ENCODE measurements at regions not wholly inside any gene's neighbourhood (a gene's known extent, or its start where the extent isn't known, plus 50 kb on each side); places are given as distances from the start of the nearest gene placed in this dataset.

DNA sequence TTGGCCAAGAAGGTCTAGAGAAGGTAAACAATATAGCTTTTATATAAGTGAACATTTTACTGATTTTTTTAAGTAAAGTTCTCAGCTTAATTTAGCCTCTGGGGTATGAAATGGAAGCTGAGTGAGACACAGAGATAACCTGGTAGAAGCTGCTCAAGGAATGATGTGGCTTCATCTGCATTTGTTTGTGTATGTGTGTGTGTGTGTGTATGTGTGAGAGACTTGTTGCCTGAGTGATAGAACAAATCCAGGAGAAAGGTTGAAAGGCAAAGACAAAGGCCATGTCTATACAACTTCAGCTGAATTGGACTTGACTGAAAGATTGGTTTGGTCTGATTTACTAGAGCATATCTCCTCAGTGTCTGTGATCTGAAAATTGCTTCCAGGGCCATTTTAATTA is 63.6 kb downstream of the PCDH7 start:
- Histone ChIP-seq H3K9me3 (ENCODE audit: control extremely low read depth in 1 of 5, control insufficient read depth in 4 of 5, insufficient read depth in 2 of 5, low read depth in 1 of 5, low read length in 4 of 5) (no peaks in the 10 kb centered on the region), H3K4me1 (ENCODE audit: control extremely low read depth in 1 of 4, control insufficient read depth in 4 of 4, insufficient read depth in 4 of 4, low read length in 3 of 4) (no peaks in the 10 kb centered on the region), H3K27ac (ENCODE audit: insufficient read depth in 1 of 2, low read depth in 1 of 2, low read length in 2 of 2, poor library complexity in 1 of 2, severe bottlenecking in 2 of 2) (no peak overlapping the region), H3K36me3 (ENCODE audit: control insufficient read depth in 4 of 4, insufficient read depth in 4 of 4, low read length in 3 of 4) (no peaks in the 10 kb centered on the region), H3K4me3 (ENCODE audit: control insufficient read depth in 1 of 7, extremely low read depth in 1 of 7, insufficient read depth in 4 of 7, low read depth in 2 of 7, low read length in 6 of 7) (no peak overlapping the region), H3K27me3 (replicated peaks in 2 of 5; ENCODE audit: control insufficient read depth in 4 of 5, insufficient read depth in 5 of 5, low read length in 4 of 5) (no peaks in the 10 kb centered on the region)
- DNase-seq, result no peak
- POLR2A ChIA-PET, result no interaction called here
- CTCF ChIA-PET, result no interaction called here

DNA sequence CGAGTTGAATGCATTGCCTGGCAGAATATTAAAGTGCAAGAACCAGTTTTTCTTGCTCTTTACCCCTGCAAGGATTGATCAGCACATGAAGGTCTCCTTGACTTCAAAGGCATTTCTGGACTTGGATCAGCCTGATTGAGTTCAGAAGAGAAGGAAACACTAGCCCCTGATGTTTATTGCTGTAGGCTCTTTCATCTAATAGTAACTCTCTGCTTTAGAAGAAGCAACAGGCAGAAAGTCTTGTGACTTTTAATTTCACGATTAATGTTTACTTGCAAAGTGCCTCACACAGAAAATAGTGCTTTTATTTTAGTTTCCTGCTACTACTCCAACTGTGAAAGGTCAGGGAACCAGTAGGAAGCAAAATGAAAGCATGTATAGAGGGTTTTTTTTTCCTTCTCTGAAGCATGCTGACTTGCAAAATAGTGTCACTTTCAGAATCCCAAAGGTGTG is 69.1 kb downstream of the PCDH7 start:
- no peak for DNase-seq
- H3K4me1 ChIP-seq (ENCODE audit: control extremely low read depth in 1 of 4, control insufficient read depth in 4 of 4, insufficient read depth in 4 of 4, low read length in 3 of 4), result no peaks in the 10 kb centered on the region
- POLR2A ChIA-PET, result no interaction called here
- no peak overlapping the region for H3K27ac ChIP-seq (ENCODE audit: insufficient read depth in 1 of 2, low read depth in 1 of 2, low read length in 2 of 2, poor library complexity in 1 of 2, severe bottlenecking in 2 of 2)
- H3K27me3 ChIP-seq (replicated peaks in 2 of 5; ENCODE audit: control insufficient read depth in 4 of 5, insufficient read depth in 5 of 5, low read length in 4 of 5), result no peaks in the 10 kb centered on the region
- H3K9me3 ChIP-seq (ENCODE audit: control extremely low read depth in 1 of 5, control insufficient read depth in 4 of 5, insufficient read depth in 2 of 5, low read depth in 1 of 5, low read length in 4 of 5), result no peaks in the 10 kb centered on the region
- CTCF ChIA-PET, result no interaction called here
- WGBS (ENCODE audit: insufficient coverage), result 86% methylated on average over 1 of the region's 2 CpGs
- no peak overlapping the region for H3K4me3 ChIP-seq (ENCODE audit: control insufficient read depth in 1 of 7, extremely low read depth in 1 of 7, insufficient read depth in 4 of 7, low read depth in 2 of 7, low read length in 6 of 7)
- H3K36me3 ChIP-seq (ENCODE audit: control insufficient read depth in 4 of 4, insufficient read depth in 4 of 4, low read length in 3 of 4), result no peaks in the 10 kb centered on the region

DNA sequence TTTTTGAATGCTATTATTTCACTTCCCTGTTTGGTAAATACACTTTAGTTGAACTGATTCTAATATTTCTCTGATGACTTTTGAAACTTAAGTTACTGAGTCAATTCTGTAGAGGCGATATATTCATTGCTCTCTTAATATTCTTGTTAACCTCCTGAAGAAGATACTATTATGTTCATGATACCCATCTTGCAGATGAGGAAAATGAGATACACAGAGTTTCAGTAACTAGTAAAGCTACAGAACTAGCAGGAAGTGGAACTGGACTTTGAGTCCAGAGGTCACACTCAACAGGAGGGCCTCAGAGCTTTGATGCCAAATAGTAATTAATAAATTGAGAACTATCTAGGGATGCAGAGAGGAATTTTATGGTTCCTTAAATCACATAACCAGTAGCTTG is 70.0 kb downstream of the PCDH7 start:
- H3K36me3 ChIP-seq (ENCODE audit: control insufficient read depth in 4 of 4, insufficient read depth in 4 of 4, low read length in 3 of 4), result no peaks in the 10 kb centered on the region
- H3K27me3 ChIP-seq (replicated peaks in 2 of 5; ENCODE audit: control insufficient read depth in 4 of 5, insufficient read depth in 5 of 5, low read length in 4 of 5), result no peaks in the 10 kb centered on the region
- DNase-seq, result no peak
- ChIA-PET POLR2A (no interaction called here), CTCF (no interaction called here)
- no peaks in the 10 kb centered on the region for H3K4me1 ChIP-seq (ENCODE audit: control extremely low read depth in 1 of 4, control insufficient read depth in 4 of 4, insufficient read depth in 4 of 4, low read length in 3 of 4)
- WGBS (ENCODE audit: insufficient coverage), result no CpG with 5 or more reads among the region's 1 CpG
- no peak overlapping the region for H3K27ac ChIP-seq (ENCODE audit: insufficient read depth in 1 of 2, low read depth in 1 of 2, low read length in 2 of 2, poor library complexity in 1 of 2, severe bottlenecking in 2 of 2)
- H3K9me3 ChIP-seq (ENCODE audit: control extremely low read depth in 1 of 5, control insufficient read depth in 4 of 5, insufficient read depth in 2 of 5, low read depth in 1 of 5, low read length in 4 of 5), result no peaks in the 10 kb centered on the region
- H3K4me3 ChIP-seq (ENCODE audit: control insufficient read depth in 1 of 7, extremely low read depth in 1 of 7, insufficient read depth in 4 of 7, low read depth in 2 of 7, low read length in 6 of 7), result no peak overlapping the region

DNA sequence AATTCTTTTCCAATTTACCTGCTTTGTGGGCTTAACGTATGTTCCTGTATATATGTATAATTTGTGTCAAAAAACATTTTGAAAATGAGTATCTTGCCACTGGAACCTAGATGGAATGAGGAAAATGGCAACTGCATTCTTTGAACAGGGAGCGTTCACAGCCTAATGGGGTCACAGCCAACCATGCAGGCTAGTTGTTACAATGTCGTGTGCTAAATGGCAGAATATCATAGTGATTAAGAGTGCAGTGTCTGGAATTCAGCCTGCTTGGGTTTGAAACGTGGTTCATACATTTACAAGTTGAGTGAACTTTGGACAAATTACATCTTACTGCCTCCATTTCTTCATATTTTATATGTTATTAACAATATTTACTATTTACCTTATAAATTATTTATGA is 70.8 kb downstream of the PCDH7 start:
- Histone ChIP-seq H3K4me3 (ENCODE audit: control insufficient read depth in 1 of 7, extremely low read depth in 1 of 7, insufficient read depth in 4 of 7, low read depth in 2 of 7, low read length in 6 of 7) (no peak overlapping the region), H3K9me3 (ENCODE audit: control extremely low read depth in 1 of 5, control insufficient read depth in 4 of 5, insufficient read depth in 2 of 5, low read depth in 1 of 5, low read length in 4 of 5) (no peaks in the 10 kb centered on the region), H3K4me1 (ENCODE audit: control extremely low read depth in 1 of 4, control insufficient read depth in 4 of 4, insufficient read depth in 4 of 4, low read length in 3 of 4) (no peaks in the 10 kb centered on the region), H3K27ac (ENCODE audit: insufficient read depth in 1 of 2, low read depth in 1 of 2, low read length in 2 of 2, poor library complexity in 1 of 2, severe bottlenecking in 2 of 2) (no peak overlapping the region), H3K27me3 (replicated peaks in 2 of 5; ENCODE audit: control insufficient read depth in 4 of 5, insufficient read depth in 5 of 5, low read length in 4 of 5) (no peaks in the 10 kb centered on the region), H3K36me3 (ENCODE audit: control insufficient read depth in 4 of 4, insufficient read depth in 4 of 4, low read length in 3 of 4) (no peaks in the 10 kb centered on the region)
- no peak for DNase-seq
- ChIA-PET CTCF (interaction anchor here (0.9 kb wide), 1 partner anchor 90 kb away, joined by 3 read pairs; no protein-coding TSS in a partner anchor), POLR2A (no interaction called here)
- WGBS (ENCODE audit: insufficient coverage), result 100% methylated on average over 2 of the region's 4 CpGs

DNA sequence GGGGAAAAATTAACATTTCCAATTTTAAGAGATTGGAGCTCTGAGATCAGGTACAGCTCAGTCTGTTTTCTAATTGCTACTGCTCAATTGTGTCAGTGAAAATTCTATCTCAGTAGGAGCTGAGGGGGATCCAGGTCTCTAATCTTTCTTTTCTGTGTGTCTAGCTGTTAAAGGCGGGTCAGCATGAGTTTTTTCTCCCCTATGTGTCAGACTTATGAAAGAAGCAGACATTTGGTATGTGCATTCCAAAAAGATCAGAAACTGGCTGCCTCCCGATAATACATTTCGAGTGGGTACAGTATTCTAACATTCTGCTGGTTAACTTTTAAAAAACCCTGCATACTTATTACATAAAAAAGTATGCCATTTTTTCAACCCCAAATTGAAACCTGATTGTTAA is 72.4 kb downstream of the PCDH7 start:
- CTCF ChIA-PET, result no interaction called here
- H3K4me1 ChIP-seq (ENCODE audit: control extremely low read depth in 1 of 4, control insufficient read depth in 4 of 4, insufficient read depth in 4 of 4, low read length in 3 of 4), result no peaks in the 10 kb centered on the region
- no peaks in the 10 kb centered on the region for H3K9me3 ChIP-seq (ENCODE audit: control extremely low read depth in 1 of 5, control insufficient read depth in 4 of 5, insufficient read depth in 2 of 5, low read depth in 1 of 5, low read length in 4 of 5)
- H3K36me3 ChIP-seq (ENCODE audit: control insufficient read depth in 4 of 4, insufficient read depth in 4 of 4, low read length in 3 of 4), result no peaks in the 10 kb centered on the region
- 100% methylated on average over 1 of the region's 3 CpGs for WGBS (ENCODE audit: insufficient coverage)
- DNase-seq, result no peak
- no peaks in the 10 kb centered on the region for H3K27me3 ChIP-seq (replicated peaks in 2 of 5; ENCODE audit: control insufficient read depth in 4 of 5, insufficient read depth in 5 of 5, low read length in 4 of 5)
- no peak overlapping the region for H3K4me3 ChIP-seq (ENCODE audit: control insufficient read depth in 1 of 7, extremely low read depth in 1 of 7, insufficient read depth in 4 of 7, low read depth in 2 of 7, low read length in 6 of 7)
- no peak overlapping the region for H3K27ac ChIP-seq (ENCODE audit: insufficient read depth in 1 of 2, low read depth in 1 of 2, low read length in 2 of 2, poor library complexity in 1 of 2, severe bottlenecking in 2 of 2)
- POLR2A ChIA-PET, result no interaction called here

DNA sequence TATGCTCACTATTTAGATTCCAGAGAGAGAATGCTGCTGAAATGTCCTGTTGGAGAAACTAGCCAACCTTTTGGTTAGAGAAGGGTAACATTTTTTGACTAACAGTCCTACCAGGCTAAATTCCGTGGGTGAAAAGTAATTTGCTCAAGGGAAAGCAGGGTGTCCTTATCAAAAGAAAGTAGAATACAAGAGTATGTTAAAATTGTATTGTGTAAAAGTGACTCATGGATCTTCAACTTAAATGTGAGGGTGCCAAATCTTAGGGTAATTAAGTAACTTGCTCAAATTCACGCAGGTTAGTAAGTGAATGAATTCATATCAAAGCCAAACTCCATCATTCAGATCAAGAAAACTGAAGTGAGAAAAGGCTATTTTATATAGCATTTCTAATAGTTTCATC is 81.7 kb downstream of the PCDH7 start:
- ChIA-PET CTCF (no interaction called here), POLR2A (no interaction called here)
- Histone ChIP-seq H3K27me3 (replicated peaks in 2 of 5; ENCODE audit: control insufficient read depth in 4 of 5, insufficient read depth in 5 of 5, low read length in 4 of 5) (peaks cover 0 to 2% (median 0%) of the 10 kb centered on the region in 5 experiments), H3K27ac (ENCODE audit: insufficient read depth in 1 of 2, low read depth in 1 of 2, low read length in 2 of 2, poor library complexity in 1 of 2, severe bottlenecking in 2 of 2) (no peak overlapping the region), H3K36me3 (ENCODE audit: control insufficient read depth in 4 of 4, insufficient read depth in 4 of 4, low read length in 3 of 4) (no peaks in the 10 kb centered on the region), H3K4me3 (ENCODE audit: control insufficient read depth in 1 of 7, extremely low read depth in 1 of 7, insufficient read depth in 4 of 7, low read depth in 2 of 7, low read length in 6 of 7) (no peak overlapping the region), H3K4me1 (ENCODE audit: control extremely low read depth in 1 of 4, control insufficient read depth in 4 of 4, insufficient read depth in 4 of 4, low read length in 3 of 4) (no peaks in the 10 kb centered on the region), H3K9me3 (ENCODE audit: control extremely low read depth in 1 of 5, control insufficient read depth in 4 of 5, insufficient read depth in 2 of 5, low read depth in 1 of 5, low read length in 4 of 5) (peaks cover 0 to 6% (median 0%) of the 10 kb centered on the region in 5 experiments)
- DNase-seq, result no peak
- WGBS (ENCODE audit: insufficient coverage), result 100% methylated on average over 1 of the region's 2 CpGs

DNA sequence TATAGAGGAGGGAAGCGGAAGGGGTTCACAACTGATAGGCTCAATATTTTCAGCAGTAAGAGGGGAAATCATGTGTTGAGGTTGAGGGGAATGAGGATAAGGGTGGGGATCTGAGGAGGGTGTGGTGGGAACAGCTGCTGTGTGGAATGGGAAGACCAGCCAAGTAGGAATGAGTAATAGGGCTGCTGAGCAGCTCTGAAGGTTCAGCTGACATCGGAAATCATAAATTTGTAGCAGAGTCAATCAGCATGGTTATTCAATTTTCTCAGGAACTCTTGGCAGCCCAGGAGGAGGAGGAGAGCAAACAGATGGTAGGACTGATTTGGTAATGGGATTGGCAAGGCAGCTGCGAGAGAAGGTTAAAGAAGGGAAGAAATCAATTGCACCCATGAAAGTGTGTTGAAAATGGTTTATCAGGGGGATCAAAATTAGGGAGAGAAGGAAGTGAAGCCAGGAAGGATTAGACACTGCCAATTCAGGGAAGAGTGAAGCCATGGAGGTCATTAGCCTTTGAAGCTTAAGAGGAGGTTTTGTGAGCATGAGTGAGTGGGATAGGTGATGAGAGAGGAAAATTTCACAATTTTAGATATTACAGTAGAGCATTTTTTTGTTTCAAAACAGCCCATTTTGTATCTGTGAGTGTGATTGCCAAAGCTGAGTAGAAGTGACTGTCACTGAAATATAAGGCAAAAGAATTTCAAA is 82.6 kb downstream of the PCDH7 start:
- no peak for DNase-seq
- Histone ChIP-seq H3K27me3 (replicated peaks in 2 of 5; ENCODE audit: control insufficient read depth in 4 of 5, insufficient read depth in 5 of 5, low read length in 4 of 5) (peaks cover 0 to 2% (median 0%) of the 10 kb centered on the region in 5 experiments), H3K4me1 (ENCODE audit: control extremely low read depth in 1 of 4, control insufficient read depth in 4 of 4, insufficient read depth in 4 of 4, low read length in 3 of 4) (no peaks in the 10 kb centered on the region), H3K4me3 (ENCODE audit: control insufficient read depth in 1 of 7, extremely low read depth in 1 of 7, insufficient read depth in 4 of 7, low read depth in 2 of 7, low read length in 6 of 7) (no peak overlapping the region), H3K9me3 (ENCODE audit: control extremely low read depth in 1 of 5, control insufficient read depth in 4 of 5, insufficient read depth in 2 of 5, low read depth in 1 of 5, low read length in 4 of 5) (peaks cover 0 to 6% (median 0%) of the 10 kb centered on the region in 5 experiments), H3K27ac (ENCODE audit: insufficient read depth in 1 of 2, low read depth in 1 of 2, low read length in 2 of 2, poor library complexity in 1 of 2, severe bottlenecking in 2 of 2) (no peak overlapping the region), H3K36me3 (ENCODE audit: control insufficient read depth in 4 of 4, insufficient read depth in 4 of 4, low read length in 3 of 4) (no peaks in the 10 kb centered on the region)
- CTCF ChIA-PET, result no interaction called here
- 100% methylated on average over 3 of the region's 3 CpGs for WGBS (ENCODE audit: insufficient coverage)
- POLR2A ChIA-PET, result no interaction called here

Data from common myeloid progenitor, CD34-positive (primary cell).